KMS-11 (cell line): ENCODE measurements at regions not wholly inside any gene's neighbourhood (a gene's known extent, or its start where the extent isn't known, plus 50 kb on each side); places are given as distances from the start of the nearest gene placed in this dataset.

ENCODE experiments used
- H2AFZ ChIP-seq: fragments of 200-600 bp; sonication (generic); 2 replicates; pipeline ENCODE4 v1.6.1; 2016; ENCODE audit warnings: antibody characterized with exemption, mixed run types, low read depth
- H3K27ac ChIP-seq: fragments of 200-600 bp; sonication (generic); 2 replicates; pipeline ENCODE4 v1.6.1; 2016; ENCODE audit warnings: mild to moderate bottlenecking, mixed run types
- H3K27me3 ChIP-seq: fragments of 200-600 bp; sonication (generic); 2 replicates; pipeline ENCODE4 v1.6.1; 2017; ENCODE audit warnings: mild to moderate bottlenecking, low read depth, mixed run types, moderate library complexity; ENCODE audit not compliant: insufficient read depth
- H3K36me3 ChIP-seq: fragments of 200-600 bp; sonication (generic); 2 replicates; pipeline ENCODE4 v1.6.1; 2017; ENCODE audit warnings: mild to moderate bottlenecking, mixed run types; ENCODE audit not compliant: insufficient read depth
- H3K4me1 ChIP-seq: fragments of 200-600 bp; sonication (generic); 2 replicates; pipeline ENCODE4 v1.6.1; 2016; ENCODE audit warnings: mild to moderate bottlenecking, low read depth, mixed run types; ENCODE audit not compliant: poor library complexity, severe bottlenecking
- H3K4me2 ChIP-seq: fragments of 200-600 bp; sonication (generic); 2 replicates; pipeline ENCODE4 v1.7.0; 2016; ENCODE audit warnings: mild to moderate bottlenecking, mixed run types
- H3K4me3 ChIP-seq: fragments of 200-600 bp; sonication (generic); IDR thresholded peaks from 2 replicates; pipeline ENCODE4 v1.6.1; 2017; ENCODE audit warnings: low read depth, low read length, mixed read lengths; ENCODE audit not compliant: insufficient read depth
- H3K79me2 ChIP-seq: fragments of 200-600 bp; sonication (generic); 2 replicates; pipeline ENCODE4 v1.6.1; 2016; ENCODE audit warnings: low read depth, mixed run types; ENCODE audit not compliant: insufficient read depth
- H3K9ac ChIP-seq: fragments of 200-600 bp; sonication (generic); 2 replicates; pipeline ENCODE4 v1.6.1; 2016; ENCODE audit warnings: mild to moderate bottlenecking, mixed run types
- H4K20me1 ChIP-seq: fragments of 200-600 bp; sonication (generic); 2 replicates; pipeline ENCODE4 v1.6.1; 2016; ENCODE audit warnings: mild to moderate bottlenecking, mixed run types; ENCODE audit not compliant: insufficient read depth
- TF ChIP-seq, protein P1 (sequence below): fragments of 200-600 bp; sonication (generic); conservative IDR thresholded peaks from 2 replicates; pipeline ENCODE4 v1.6.1; 2017; ENCODE audit warnings: low read depth, mild to moderate bottlenecking, antibody characterized with exemption, low read length, moderate library complexity, mixed read lengths

DNA sequence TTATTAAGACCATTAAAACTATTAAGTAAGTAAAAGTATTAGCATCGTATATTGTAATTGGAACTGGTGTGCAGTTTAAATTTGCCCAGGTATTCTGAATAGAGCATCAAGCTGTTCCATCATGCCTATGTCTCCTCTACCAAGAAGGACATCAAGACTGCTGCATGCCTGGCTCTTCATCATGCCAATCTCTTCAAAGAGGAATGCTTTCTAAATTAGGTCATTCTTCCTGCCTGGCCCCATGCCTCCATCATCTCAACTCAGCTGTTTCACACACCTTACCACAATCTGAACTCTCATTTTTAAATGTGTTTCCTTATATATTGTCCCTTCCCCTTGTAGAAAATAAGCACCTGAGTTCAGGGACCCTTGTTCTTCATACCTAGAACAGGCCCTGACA is 270.5 kb upstream of the PPARGC1A start:
- no peak overlapping the region for H3K9ac ChIP-seq
- 0 out of 2 replicates have a peak overlapping the region, but pooled peaks have one; percentile 17 for H3K4me2 ChIP-seq
- H3K36me3 ChIP-seq = no peaks in the 10 kb centered on the region
- peaks cover 32% of the 10 kb centered on the region for H3K4me1 ChIP-seq
- H3K27ac ChIP-seq = no peak overlapping the region
- H4K20me1 ChIP-seq = no peaks in the 10 kb centered on the region
- no peaks in the 10 kb centered on the region for H3K27me3 ChIP-seq
- TF ChIP-seq, protein P1, sequence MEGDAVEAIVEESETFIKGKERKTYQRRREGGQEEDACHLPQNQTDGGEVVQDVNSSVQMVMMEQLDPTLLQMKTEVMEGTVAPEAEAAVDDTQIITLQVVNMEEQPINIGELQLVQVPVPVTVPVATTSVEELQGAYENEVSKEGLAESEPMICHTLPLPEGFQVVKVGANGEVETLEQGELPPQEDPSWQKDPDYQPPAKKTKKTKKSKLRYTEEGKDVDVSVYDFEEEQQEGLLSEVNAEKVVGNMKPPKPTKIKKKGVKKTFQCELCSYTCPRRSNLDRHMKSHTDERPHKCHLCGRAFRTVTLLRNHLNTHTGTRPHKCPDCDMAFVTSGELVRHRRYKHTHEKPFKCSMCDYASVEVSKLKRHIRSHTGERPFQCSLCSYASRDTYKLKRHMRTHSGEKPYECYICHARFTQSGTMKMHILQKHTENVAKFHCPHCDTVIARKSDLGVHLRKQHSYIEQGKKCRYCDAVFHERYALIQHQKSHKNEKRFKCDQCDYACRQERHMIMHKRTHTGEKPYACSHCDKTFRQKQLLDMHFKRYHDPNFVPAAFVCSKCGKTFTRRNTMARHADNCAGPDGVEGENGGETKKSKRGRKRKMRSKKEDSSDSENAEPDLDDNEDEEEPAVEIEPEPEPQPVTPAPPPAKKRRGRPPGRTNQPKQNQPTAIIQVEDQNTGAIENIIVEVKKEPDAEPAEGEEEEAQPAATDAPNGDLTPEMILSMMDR = no peak
- H3K79me2 ChIP-seq = no peaks in the 10 kb centered on the region
- H2AFZ ChIP-seq = no peak overlapping the region
- no peak overlapping the region for H3K4me3 ChIP-seq

DNA sequence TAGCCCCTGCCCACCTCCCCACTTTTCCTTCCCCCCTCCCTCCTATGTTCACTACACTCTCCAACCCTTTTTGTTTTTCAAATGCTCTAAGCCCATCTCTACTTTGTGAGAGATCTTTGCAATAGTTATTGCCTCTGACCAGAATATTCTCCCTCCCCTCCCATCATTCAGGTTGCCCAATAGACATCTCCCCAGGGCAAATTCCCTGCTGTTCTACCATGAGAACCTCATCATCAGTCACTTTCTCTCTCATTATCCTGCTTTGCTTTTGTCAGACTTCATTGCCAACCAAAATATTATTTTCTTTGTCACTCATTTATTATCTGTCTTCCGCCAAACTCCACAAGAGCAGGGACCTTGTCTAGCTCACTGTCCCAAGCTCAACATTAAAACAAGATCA is 268.2 kb upstream of the PPARGC1A start:
- Histone ChIP-seq H3K4me2 (no peak overlapping the region), H3K36me3 (no peaks in the 10 kb centered on the region), H3K9ac (no peak overlapping the region), H2AFZ (no peak overlapping the region), H3K27ac (no peak overlapping the region), H3K4me1 (peaks cover 14% of the 10 kb centered on the region), H3K27me3 (no peaks in the 10 kb centered on the region), H3K79me2 (no peaks in the 10 kb centered on the region), H4K20me1 (no peaks in the 10 kb centered on the region), H3K4me3 (no peak overlapping the region)
- TF ChIP-seq, protein P1 = no peak

DNA sequence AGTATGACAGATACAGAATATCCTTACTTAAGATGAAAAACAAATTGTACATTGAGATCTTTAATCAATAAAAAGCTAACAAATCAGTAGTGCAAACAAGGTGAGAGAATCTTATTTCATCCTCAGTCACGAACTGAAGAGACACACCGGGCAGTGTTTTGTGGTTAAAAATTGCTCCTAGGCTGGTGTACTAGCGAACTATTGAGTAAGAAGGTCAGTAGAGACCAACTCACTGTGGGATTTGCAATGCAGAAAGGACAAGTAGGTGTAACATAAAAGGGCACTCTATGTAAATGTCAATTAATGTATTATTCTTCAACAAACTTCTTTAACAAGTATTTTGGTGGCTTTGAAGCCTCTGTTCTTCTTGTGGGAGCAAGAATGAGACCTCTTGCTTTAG is 260.2 kb upstream of the PPARGC1A start:
- Histone ChIP-seq H3K4me1 (no peaks in the 10 kb centered on the region), H3K79me2 (no peaks in the 10 kb centered on the region), H3K9ac (no peak overlapping the region), H4K20me1 (no peaks in the 10 kb centered on the region), H3K27ac (no peak overlapping the region), H3K4me2 (no peak overlapping the region), H3K36me3 (no peaks in the 10 kb centered on the region), H3K27me3 (no peaks in the 10 kb centered on the region), H2AFZ (no peak overlapping the region), H3K4me3 (no peak overlapping the region)
- TF ChIP-seq, protein P1 = no peak

DNA sequence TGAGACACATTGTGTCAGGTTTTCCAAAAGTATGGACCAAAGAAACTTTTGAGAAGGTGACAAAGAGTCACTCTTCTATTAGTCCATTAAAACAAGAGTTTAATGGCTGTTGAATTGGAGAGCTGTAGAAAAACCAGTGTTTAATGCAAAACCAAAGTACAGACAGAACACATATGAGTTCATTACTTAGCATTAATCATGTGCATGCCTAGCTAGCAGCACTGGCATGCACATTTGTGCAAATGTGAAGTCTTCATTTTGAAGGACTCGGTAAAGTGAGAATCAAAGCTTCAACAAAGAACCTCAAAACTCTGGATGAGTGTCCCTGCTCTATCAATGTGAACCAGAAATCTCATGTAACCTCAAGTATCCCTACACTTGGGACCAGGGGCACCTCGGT is 256.3 kb upstream of the PPARGC1A start:
- TF ChIP-seq, protein P1 = no peak
- Histone ChIP-seq H3K4me3 (no peak overlapping the region), H3K4me2 (no peak overlapping the region)

More for the DNA sequence above, 256.3 kb upstream of the PPARGC1A start:
- H3K4me1 ChIP-seq = no peaks in the 10 kb centered on the region
- no peaks in the 10 kb centered on the region for H4K20me1 ChIP-seq
- H3K9ac ChIP-seq = no peak overlapping the region
- no peaks in the 10 kb centered on the region for H3K36me3 ChIP-seq
- H3K79me2 ChIP-seq = no peaks in the 10 kb centered on the region
- no peaks in the 10 kb centered on the region for H3K27me3 ChIP-seq
- no peak overlapping the region for H3K27ac ChIP-seq
- H2AFZ ChIP-seq = no peak overlapping the region
